WTC11 (cell line): ENCODE measurements at regions not wholly inside any gene's neighbourhood (a gene's known extent, or its start where the extent isn't known, plus 50 kb on each side); places are given as distances from the start of the nearest gene placed in this dataset.
A peak's percentile ranks its signal among the peaks of the same experiment; 100 is the strongest.

ENCODE experiments used
- ATAC-seq: fragments of 200-7000 bp; cut with Tn5 transposase; 2 replicates; pipeline ENCODE4 v1.10.0; 2021; ENCODE audit warnings: mild to moderate bottlenecking, moderate library complexity
- CTCF ChIA-PET: fragments of 300-600 bp; sonication (Branson Sonifier 250); formaldehyde crosslinking; loops from one replicate; lab custom pipeline; 2021; ENCODE audit warnings: antibody characterized with exemption; lab: Charles Lee
- POLR2A ChIA-PET: fragments of 350-600 bp; sonication (Branson Sonifier 250); formaldehyde crosslinking; loops from one replicate; lab custom pipeline; 2021; ENCODE audit warnings: antibody characterized with exemption; lab: Charles Lee
- DNase-seq: peaks from one replicate; pipeline ENCODE4 v3.0.0; 2021; ENCODE audit warnings: low spot score
- H3K27ac Mint-ChIP-seq: 2 replicates; pipeline ENCODE4 v1.8.0; 2021; ENCODE audit warnings: mixed read lengths
- H3K27me3 Mint-ChIP-seq: 2 replicates; pipeline ENCODE4 v1.8.0; 2021; ENCODE audit warnings: low read depth, mild to moderate bottlenecking, moderate library complexity, mixed read lengths
- H3K36me3 Mint-ChIP-seq: 2 replicates; pipeline ENCODE4 v1.8.0; 2021; ENCODE audit warnings: mixed read lengths
- H3K4me1 Mint-ChIP-seq: 2 replicates; pipeline ENCODE4 v1.8.0; 2022; ENCODE audit warnings: mixed read lengths
- H3K4me3 Mint-ChIP-seq: 2 replicates; pipeline ENCODE4 v1.8.0; 2021; ENCODE audit warnings: mild to moderate bottlenecking, moderate library complexity, mixed read lengths
- H3K9me3 Mint-ChIP-seq: 2 replicates; pipeline ENCODE4 v1.8.0; 2021; ENCODE audit warnings: mixed read lengths
- CBFB ChIP-seq: sonication (generic); formaldehyde crosslinking; IDR thresholded peaks from 2 replicates; pipeline ENCODE4 v1.8.1; 2022; ENCODE audit warnings: mild to moderate bottlenecking, low read depth, missing genetic modification reagents
- CDX4 ChIP-seq: fragments of 250-450 bp; sonication (Bioruptor Pico); IDR thresholded peaks from 2 replicates; pipeline ENCODE4 v1.9.0; 2021; ENCODE audit warnings: moderate library complexity, mild to moderate bottlenecking, inconsistent platforms, borderline replicate concordance
- CREM ChIP-seq: sonication (generic); formaldehyde crosslinking; IDR thresholded peaks from 2 replicates; pipeline ENCODE4 v1.8.1; 2022; ENCODE audit warnings: mild to moderate bottlenecking, missing genetic modification reagents, moderate library complexity
- ERG ChIP-seq: fragments of 250-450 bp; sonication (Bioruptor Pico); IDR thresholded peaks from 2 replicates; pipeline ENCODE4 v1.8.0; 2021; ENCODE audit warnings: mild to moderate bottlenecking
- MYBL2 ChIP-seq: sonication (generic); formaldehyde crosslinking; IDR thresholded peaks from 2 replicates; pipeline ENCODE4 v1.8.1; 2023; ENCODE audit warnings: mild to moderate bottlenecking, moderate library complexity, missing genetic modification reagents
- NFE2L1 ChIP-seq: sonication (generic); formaldehyde crosslinking; IDR thresholded peaks from 2 replicates; pipeline ENCODE4 v1.8.1; 2023; ENCODE audit warnings: missing genetic modification reagents
- OVOL2 ChIP-seq: fragments of 250-450 bp; sonication (Bioruptor Pico); IDR thresholded peaks from 2 replicates; pipeline ENCODE4 v1.9.0; 2021; ENCODE audit warnings: mild to moderate bottlenecking, borderline replicate concordance
- ZBTB21 ChIP-seq: sonication (generic); formaldehyde crosslinking; IDR thresholded peaks from 2 replicates; pipeline ENCODE4 v1.8.1; 2023; ENCODE audit warnings: mild to moderate bottlenecking, missing genetic modification reagents, borderline replicate concordance
- ZNF219 ChIP-seq: sonication (generic); formaldehyde crosslinking; IDR thresholded peaks from 2 replicates; pipeline ENCODE4 v1.8.0; 2023; ENCODE audit warnings: missing genetic modification reagents, mild to moderate bottlenecking, borderline replicate concordance
- ZNF317 ChIP-seq: sonication (generic); formaldehyde crosslinking; IDR thresholded peaks from 2 replicates; pipeline ENCODE4 v1.8.1; 2023; ENCODE audit warnings: low read depth, mild to moderate bottlenecking, moderate library complexity, missing genetic modification reagents, borderline replicate concordance
- ZNF396 ChIP-seq: fragments of 250-450 bp; sonication (Bioruptor Pico); IDR thresholded peaks from 2 replicates; pipeline ENCODE4 v1.8.0; 2021; ENCODE audit warnings: mild to moderate bottlenecking, moderate library complexity, borderline replicate concordance
- ZNF416 ChIP-seq: fragments of 250-450 bp; sonication (Bioruptor Pico); IDR thresholded peaks from 2 replicates; pipeline ENCODE4 v1.9.0; 2021; ENCODE audit warnings: mild to moderate bottlenecking, inconsistent platforms
- ZNF423 ChIP-seq: fragments of 250-450 bp; sonication (Bioruptor Pico); IDR thresholded peaks from 2 replicates; pipeline ENCODE4 v2.1.2; 2022; ENCODE audit warnings: mild to moderate bottlenecking, moderate library complexity
- ZNF532 ChIP-seq: fragments of 250-450 bp; sonication (Bioruptor Pico); IDR thresholded peaks from 2 replicates; pipeline ENCODE4 v1.9.0; 2021; ENCODE audit warnings: mild to moderate bottlenecking, borderline replicate concordance
- ZNF671 ChIP-seq: fragments of 250-450 bp; sonication (Bioruptor Pico); IDR thresholded peaks from 2 replicates; pipeline ENCODE4 v1.8.0; 2021; ENCODE audit warnings: mild to moderate bottlenecking
- TF ChIP-seq, protein P1 (sequence below): sonication (generic); formaldehyde crosslinking; IDR thresholded peaks from 2 replicates; pipeline ENCODE4 v1.8.1; 2023; ENCODE audit warnings: mild to moderate bottlenecking, missing genetic modification reagents, borderline replicate concordance
- TF ChIP-seq, protein P2 (sequence below): fragments of 250-450 bp; sonication (Bioruptor Pico); IDR thresholded peaks from 2 replicates; pipeline ENCODE4 v2.1.2; 2022; ENCODE audit warnings: mild to moderate bottlenecking, moderate library complexity
- TF ChIP-seq, protein P3 (sequence below): fragments of 250-450 bp; sonication (Bioruptor Pico); IDR thresholded peaks from 2 replicates; pipeline ENCODE4 v1.9.0; 2021; ENCODE audit warnings: mild to moderate bottlenecking
- TF ChIP-seq, protein P4 (sequence below): sonication (generic); formaldehyde crosslinking; IDR thresholded peaks from 2 replicates; pipeline ENCODE4 v1.8.1; 2023; ENCODE audit warnings: mild to moderate bottlenecking, missing genetic modification reagents
- TF ChIP-seq, protein P5 (sequence below): sonication (generic); formaldehyde crosslinking; IDR thresholded peaks from 2 replicates; pipeline ENCODE4 v1.8.1; 2022; ENCODE audit warnings: mild to moderate bottlenecking, missing genetic modification reagents, moderate library complexity, borderline replicate concordance

- TF ChIP-seq, protein P1, sequence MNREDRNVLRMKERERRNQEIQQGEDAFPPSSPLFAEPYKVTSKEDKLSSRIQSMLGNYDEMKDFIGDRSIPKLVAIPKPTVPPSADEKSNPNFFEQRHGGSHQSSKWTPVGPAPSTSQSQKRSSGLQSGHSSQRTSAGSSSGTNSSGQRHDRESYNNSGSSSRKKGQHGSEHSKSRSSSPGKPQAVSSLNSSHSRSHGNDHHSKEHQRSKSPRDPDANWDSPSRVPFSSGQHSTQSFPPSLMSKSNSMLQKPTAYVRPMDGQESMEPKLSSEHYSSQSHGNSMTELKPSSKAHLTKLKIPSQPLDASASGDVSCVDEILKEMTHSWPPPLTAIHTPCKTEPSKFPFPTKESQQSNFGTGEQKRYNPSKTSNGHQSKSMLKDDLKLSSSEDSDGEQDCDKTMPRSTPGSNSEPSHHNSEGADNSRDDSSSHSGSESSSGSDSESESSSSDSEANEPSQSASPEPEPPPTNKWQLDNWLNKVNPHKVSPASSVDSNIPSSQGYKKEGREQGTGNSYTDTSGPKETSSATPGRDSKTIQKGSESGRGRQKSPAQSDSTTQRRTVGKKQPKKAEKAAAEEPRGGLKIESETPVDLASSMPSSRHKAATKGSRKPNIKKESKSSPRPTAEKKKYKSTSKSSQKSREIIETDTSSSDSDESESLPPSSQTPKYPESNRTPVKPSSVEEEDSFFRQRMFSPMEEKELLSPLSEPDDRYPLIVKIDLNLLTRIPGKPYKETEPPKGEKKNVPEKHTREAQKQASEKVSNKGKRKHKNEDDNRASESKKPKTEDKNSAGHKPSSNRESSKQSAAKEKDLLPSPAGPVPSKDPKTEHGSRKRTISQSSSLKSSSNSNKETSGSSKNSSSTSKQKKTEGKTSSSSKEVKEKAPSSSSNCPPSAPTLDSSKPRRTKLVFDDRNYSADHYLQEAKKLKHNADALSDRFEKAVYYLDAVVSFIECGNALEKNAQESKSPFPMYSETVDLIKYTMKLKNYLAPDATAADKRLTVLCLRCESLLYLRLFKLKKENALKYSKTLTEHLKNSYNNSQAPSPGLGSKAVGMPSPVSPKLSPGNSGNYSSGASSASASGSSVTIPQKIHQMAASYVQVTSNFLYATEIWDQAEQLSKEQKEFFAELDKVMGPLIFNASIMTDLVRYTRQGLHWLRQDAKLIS = no peak
- TF ChIP-seq, protein P2, sequence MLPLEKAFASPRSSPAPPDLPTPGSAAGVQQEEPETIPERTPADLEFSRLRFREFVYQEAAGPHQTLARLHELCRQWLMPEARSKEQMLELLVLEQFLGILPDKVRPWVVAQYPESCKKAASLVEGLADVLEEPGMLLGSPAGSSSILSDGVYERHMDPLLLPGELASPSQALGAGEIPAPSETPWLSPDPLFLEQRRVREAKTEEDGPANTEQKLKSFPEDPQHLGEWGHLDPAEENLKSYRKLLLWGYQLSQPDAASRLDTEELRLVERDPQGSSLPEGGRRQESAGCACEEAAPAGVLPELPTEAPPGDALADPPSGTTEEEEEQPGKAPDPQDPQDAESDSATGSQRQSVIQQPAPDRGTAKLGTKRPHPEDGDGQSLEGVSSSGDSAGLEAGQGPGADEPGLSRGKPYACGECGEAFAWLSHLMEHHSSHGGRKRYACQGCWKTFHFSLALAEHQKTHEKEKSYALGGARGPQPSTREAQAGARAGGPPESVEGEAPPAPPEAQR (CRISPR knock-in tag) = no peak
- TF ChIP-seq ZNF532 = no peak
Measured at GRCh38 chr4:8723222-8723980, 130.8 kb downstream of the CPZ start (continued).

DNA sequence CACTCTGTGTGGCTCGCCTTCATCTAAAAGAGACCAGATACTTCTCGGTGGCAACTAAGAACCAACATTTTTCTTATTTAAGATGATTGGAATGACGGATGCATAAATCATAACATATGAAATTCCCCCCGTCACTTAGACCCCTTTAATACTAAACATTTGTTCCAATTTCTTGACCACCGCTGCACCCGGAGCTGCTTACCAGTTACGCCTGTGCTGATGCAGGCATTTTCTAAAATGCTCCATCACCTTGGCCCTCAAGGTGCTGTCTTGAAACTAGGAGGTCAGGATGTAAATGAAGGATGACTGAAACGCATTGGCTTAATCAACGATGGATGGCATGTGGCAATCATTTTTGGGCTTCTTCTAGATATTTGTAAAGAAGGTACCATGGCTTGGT lies 130.0 kb downstream of the CPZ start:
- Mint-ChIP-seq H3K27me3 (no peaks in the 10 kb centered on the region), H3K4me3 (no peak overlapping the region), H3K9me3 (no peaks in the 10 kb centered on the region), H3K27ac (no peak overlapping the region), H3K4me1 (peaks cover 6% of the 10 kb centered on the region; the same call in 1 of the 2 replicates), H3K36me3 (no peaks in the 10 kb centered on the region)
- no peak for ATAC-seq
- ChIA-PET CTCF (interaction anchor here (0.8 kb wide), 1 partner anchor 186 kb away, joined by 3 read pairs; no protein-coding TSS in a partner anchor), POLR2A (no interaction called here)
- DNase-seq = peak; percentile 2
- TF ChIP-seq, protein P3, sequence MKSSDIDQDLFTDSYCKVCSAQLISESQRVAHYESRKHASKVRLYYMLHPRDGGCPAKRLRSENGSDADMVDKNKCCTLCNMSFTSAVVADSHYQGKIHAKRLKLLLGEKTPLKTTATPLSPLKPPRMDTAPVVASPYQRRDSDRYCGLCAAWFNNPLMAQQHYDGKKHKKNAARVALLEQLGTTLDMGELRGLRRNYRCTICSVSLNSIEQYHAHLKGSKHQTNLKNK (CRISPR knock-in tag) = no peak
- TF ChIP-seq CBFB (CRISPR knock-in tag) = no peak
- no peak for TF ChIP-seq CREM (CRISPR knock-in tag)
- no peak for TF ChIP-seq ZBTB21 (CRISPR knock-in tag)
- TF ChIP-seq, protein P4, sequence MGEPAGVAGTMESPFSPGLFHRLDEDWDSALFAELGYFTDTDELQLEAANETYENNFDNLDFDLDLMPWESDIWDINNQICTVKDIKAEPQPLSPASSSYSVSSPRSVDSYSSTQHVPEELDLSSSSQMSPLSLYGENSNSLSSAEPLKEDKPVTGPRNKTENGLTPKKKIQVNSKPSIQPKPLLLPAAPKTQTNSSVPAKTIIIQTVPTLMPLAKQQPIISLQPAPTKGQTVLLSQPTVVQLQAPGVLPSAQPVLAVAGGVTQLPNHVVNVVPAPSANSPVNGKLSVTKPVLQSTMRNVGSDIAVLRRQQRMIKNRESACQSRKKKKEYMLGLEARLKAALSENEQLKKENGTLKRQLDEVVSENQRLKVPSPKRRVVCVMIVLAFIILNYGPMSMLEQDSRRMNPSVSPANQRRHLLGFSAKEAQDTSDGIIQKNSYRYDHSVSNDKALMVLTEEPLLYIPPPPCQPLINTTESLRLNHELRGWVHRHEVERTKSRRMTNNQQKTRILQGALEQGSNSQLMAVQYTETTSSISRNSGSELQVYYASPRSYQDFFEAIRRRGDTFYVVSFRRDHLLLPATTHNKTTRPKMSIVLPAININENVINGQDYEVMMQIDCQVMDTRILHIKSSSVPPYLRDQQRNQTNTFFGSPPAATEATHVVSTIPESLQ (CRISPR knock-in tag) = no peak
- TF ChIP-seq NFE2L1 = no peak
- no peak for TF ChIP-seq ZNF671
- no peak for TF ChIP-seq ZNF423
- TF ChIP-seq ERG (CRISPR knock-in tag) = no peak
- TF ChIP-seq CDX4 (CRISPR knock-in tag) = no peak
- TF ChIP-seq ZNF396 (CRISPR knock-in tag) = no peak
- no peak for TF ChIP-seq ZNF219
- TF ChIP-seq OVOL2 = no peak
- TF ChIP-seq, protein P5, sequence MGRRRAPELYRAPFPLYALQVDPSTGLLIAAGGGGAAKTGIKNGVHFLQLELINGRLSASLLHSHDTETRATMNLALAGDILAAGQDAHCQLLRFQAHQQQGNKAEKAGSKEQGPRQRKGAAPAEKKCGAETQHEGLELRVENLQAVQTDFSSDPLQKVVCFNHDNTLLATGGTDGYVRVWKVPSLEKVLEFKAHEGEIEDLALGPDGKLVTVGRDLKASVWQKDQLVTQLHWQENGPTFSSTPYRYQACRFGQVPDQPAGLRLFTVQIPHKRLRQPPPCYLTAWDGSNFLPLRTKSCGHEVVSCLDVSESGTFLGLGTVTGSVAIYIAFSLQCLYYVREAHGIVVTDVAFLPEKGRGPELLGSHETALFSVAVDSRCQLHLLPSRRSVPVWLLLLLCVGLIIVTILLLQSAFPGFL (CRISPR knock-in tag) = no peak
- TF ChIP-seq MYBL2 = no peak
- TF ChIP-seq ZNF416 (CRISPR knock-in tag) = no peak
- TF ChIP-seq ZNF317 (CRISPR knock-in tag) = no peak
